Esophagus squamous epithelium (tissue), 4 donors: ENCODE measurements at regions not wholly inside any gene's neighbourhood (a gene's known extent, or its start where the extent isn't known, plus 50 kb on each side); places are given as distances from the start of the nearest gene placed in this dataset.

Experiments
- CTCF ChIP-seq, 6 experiments: fragments of 450-650 bp in 4 of 6; fragments of 200-600 bp in 2 of 6; sonication (generic) in 2 of 6; IDR thresholded peaks; one replicate each; pipeline ENCODE4 v1.5.1; 2016 to 2019; ENCODE audit warnings: antibody characterized with exemption in 6 of 6, mild to moderate bottlenecking in 4 of 6, moderate library complexity in 4 of 6
- POLR2A ChIP-seq, 4 donors: fragments of 450-650 bp; IDR thresholded peaks; one replicate each; pipeline ENCODE4 v1.6.1; 2017; ENCODE audit warnings: antibody characterized with exemption in 4 of 4, mild to moderate bottlenecking in 4 of 4, moderate library complexity in 3 of 4

- TF ChIP-seq CTCF (IDR thresholded peaks at IDR 0.05) (no peak), POLR2A (IDR thresholded peaks at IDR 0.05) (no peak)
Measured at GRCh38 chr4:188612659-188613058, 473.4 kb downstream of the TRIML1 start.
